HG03103 (cell line): ENCODE measurements at regions not wholly inside any gene's neighbourhood (a gene's known extent, or its start where the extent isn't known, plus 50 kb on each side); places are given as distances from the start of the nearest gene placed in this dataset.
"Not testable (repeated sequence)": the region's sequence is repeated elsewhere in the genome, so short reads cannot be mapped to it uniquely, and the experiment has no call there.

ENCODE experiments used
- ATAC-seq: cut with Tn5 transposase; IDR thresholded peaks from one replicate; pipeline ENCODE4 v1.9.1; 2021; ENCODE audit warnings: low read depth; ENCODE audit not compliant: unreplicated experiment

GRCh38 chr2:56768973-56769372 lies 585.2 kb downstream of the CCDC85A start:
- ATAC-seq = no peak

- no peak for ATAC-seq
Measured at GRCh38 chr2:56770490-56770889, 586.7 kb downstream of the CCDC85A start.

DNA sequence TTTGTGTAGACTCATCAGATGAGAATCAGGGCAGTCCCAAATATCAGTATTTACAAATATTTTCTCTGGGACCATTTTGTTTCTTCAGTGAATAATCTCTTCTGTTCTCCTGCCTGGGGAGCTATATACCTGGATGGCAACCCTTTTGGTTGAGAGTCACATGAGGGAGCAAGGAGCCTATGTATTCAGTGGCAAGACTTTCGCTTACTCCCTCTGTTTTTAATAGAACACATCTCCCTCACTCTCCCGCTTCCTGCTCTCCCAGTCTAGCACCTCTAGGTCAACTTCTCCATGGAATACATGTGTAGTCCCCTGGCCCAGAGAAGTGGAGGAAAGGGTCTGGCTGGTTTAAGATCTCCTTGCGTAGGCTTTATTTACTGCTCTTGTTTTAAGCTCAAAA lies 600.3 kb downstream of the CCDC85A start:
- no peak for ATAC-seq

DNA sequence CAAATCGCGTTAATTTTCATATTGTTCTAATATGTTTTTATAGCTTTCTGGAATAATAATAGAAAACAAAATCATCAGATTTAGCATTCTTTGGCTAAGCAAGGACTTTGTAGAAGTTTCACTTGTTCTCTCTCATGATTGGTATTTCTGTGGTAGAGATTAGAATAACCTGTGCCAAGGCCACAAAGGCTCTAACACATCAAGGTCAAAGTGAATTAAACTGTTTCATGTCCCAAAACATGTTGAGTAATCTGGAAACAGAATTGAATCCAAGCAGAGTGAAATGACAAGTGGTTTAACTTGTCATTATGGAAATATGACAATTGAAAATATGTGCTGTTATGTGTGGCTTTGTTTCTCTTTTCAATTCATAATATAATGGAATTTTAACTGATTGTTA lies 617.4 kb downstream of the CCDC85A start:
- ATAC-seq = no peak

DNA sequence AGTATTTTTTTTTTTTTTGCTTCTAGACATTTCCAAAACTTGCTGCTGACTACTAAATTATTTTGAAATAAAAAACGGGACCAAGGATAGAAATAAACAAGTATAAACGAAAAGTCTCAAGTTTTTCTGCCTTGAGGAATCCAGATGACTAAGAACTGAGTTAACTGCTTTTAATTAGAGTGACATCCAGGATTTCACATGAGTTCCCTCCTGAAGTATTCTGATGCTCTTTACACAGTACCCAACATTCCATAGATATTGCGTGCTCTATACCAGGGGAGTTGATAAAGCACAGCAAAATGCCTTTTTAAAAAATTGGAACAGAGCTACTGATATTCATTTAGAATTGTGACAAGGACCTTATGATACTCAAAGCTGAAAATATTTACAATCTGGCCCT lies 618.0 kb downstream of the CCDC85A start:
- ATAC-seq = no peak

GRCh38 chr2:56803596-56803995 lies 619.8 kb downstream of the CCDC85A start:
- ATAC-seq = no peak

DNA sequence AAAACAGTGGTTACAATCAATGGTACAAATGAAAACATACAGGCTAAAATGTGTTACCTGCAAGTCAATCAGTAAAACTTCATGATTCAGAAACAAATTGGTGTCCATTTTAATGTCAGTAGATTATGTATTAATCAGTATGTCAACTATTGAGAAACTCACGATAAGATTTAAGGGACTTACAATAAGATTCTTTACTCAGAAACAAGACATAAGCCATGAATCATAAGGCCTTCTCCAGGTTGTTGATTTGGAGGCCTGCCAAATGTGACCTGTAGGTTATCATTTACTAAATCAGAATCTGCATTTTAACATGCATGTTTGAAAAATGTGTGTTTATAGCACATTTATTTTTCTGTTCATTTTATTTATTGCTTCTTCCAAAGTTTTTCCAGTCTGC lies 623.1 kb downstream of the CCDC85A start:
- ATAC-seq = no peak

GRCh38 chr2:56807861-56808260 lies 624.1 kb downstream of the CCDC85A start:
- no peak for ATAC-seq

DNA sequence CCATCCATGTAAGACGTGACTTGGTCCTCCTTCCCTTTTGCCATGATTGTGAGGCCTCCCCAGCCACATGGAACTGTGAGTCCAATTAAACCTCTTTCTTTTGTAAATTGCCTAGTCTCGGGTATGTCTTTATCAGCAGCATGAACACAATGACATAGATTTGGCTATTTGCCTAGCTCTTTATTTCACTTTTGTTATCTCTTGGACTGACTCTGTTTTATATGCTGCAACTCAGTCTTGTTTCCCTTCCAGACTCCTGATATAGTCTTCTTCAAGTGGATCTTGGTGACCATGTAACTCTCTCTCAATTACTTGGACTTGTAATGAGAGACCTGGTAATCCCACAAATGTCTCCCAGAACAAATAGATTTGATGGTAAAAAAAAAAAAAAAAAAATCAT lies 627.6 kb downstream of the CCDC85A start:
- ATAC-seq = no peak

DNA sequence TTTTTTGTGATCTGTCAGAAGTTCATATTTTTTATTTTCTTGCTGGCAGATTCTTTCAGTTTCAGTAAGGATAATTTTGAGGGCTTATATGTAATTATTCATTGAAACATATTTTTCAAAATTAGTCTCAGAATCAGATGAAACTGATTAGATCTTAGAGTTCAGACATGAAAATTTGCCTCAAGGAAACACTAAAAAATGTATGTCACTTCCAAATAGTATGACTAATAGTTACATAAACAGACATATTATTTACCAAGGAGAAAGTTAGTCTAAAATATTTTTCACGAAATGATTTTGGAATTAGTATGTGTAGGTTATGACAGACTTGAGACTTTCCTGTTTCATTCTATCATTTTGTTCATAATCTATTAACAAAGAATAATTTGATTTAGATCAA lies 628.6 kb downstream of the CCDC85A start:
- no peak for ATAC-seq

- no peak for ATAC-seq
Measured at GRCh38 chr2:56813490-56813889, 629.7 kb downstream of the CCDC85A start.

DNA sequence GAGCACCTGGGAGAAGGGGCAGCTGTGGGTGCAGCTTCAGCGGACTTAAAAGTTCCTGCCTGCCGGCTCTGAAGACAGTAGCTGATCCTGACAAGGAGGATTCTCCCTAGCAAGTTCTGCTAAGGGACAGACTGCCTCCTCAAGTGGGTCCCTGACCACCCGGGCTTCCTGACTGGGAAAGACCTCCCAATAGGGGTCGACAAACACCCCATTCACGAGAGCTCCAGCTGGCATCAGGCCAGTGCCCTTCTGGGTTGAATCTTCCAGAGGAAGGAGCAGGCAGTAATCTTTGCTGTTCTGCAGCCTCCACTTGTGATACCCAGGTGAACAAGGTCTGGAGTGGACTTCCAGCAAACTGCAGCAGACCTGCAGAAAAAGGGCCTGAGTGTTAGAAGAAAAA lies 632.9 kb downstream of the CCDC85A start:
- no peak for ATAC-seq

- ATAC-seq = no peak
Measured at GRCh38 chr2:56831780-56832179, 648.0 kb downstream of the CCDC85A start.

GRCh38 chr2:56834686-56835085 lies 650.9 kb downstream of the CCDC85A start:
- ATAC-seq = no peak

DNA sequence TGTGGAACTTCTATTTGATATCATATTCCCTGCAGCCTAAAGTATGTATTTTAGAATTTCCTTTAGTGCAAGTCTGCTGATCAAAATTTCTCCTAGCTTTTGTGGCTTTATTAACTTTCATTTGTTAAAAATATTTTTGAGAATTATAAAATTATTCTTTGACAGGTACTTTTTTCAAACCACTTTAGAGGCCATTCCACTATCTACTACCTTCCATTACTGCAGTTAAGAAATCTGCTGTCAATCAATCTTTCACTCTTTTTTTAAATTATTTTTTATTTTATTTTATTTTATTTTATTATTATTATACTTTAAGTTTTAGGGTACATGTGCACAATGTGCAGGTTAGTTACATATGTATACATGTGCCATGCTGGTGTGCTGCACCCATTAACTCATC lies 656.2 kb downstream of the CCDC85A start:
- ATAC-seq = not testable (repeated sequence)

DNA sequence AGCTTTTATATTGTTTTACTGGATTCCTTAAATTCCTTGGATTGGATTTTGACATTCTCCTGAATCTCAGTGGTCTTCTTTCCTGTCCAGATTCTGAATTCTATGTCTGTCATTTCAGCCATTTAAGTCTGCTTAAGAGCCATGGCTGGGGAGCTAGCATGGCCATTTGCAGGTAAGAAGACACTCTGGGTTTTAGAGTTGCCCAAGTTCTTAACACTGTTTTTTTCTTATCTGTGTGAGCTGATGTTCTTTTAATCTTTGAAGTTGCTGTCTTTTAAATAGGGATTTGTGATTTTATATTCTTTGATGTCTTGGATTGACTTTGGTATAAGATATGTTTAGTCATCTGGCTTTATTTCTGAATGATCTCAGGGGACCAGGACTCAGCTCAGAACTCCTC lies 677.2 kb downstream of the CCDC85A start:
- ATAC-seq = no peak

DNA sequence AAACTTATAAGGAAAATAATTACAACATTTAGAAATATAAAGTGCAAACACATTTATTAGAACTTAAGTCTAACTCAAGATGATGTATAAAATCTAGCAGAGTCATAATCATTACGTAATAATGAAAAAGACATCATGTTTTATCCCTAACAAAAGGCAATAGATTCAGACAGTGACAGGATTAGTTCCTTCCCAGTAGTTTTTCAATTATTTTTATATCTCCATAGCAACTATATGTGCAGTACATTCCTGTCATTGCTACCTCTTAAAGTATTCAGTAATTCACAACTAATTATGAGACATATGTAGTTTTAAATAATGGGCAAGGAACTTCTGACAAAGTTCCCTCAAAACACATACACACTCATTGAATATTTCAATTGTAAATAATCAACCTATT lies 687.9 kb downstream of the CCDC85A start:
- ATAC-seq = no peak

DNA sequence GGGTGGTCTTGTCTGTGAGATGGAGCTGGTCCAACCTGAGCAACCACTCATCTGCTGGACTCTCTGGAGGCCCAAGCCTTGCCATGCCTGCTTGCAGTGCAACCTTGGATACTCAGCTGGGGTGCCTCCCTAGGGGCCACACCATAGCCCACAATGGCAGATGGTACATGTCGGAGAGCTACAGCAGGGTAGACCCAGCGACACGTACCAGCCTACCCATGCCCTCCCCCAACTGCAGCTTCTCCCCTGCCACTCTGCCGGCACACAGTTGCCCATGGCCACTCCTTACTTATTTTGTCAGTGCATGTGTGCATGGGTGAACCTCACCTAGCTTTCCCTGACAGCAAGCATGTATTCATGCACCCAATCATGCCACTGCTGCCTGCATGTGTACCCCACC lies 690.9 kb downstream of the CCDC85A start:
- no peak for ATAC-seq

DNA sequence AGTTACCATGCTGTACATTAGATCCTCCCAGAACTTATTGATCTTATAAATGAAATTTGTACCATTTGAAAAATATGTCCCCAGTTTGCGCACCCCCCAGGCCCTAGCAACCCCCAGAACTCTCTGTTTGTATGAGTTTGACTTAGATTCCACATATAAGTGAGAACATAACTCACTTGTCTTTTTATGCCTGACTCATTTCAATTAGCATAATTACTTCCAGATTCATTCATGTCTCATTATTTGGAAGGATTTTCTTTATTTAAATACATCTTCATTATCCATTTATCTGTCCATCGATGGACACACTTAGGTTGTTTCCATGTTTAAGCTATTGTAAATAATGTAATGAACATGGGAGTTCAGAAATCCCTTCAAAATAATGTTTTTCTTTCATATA lies 705.9 kb downstream of the CCDC85A start:
- ATAC-seq = no peak

- no peak for ATAC-seq
Measured at GRCh38 chr2:56892382-56892781, 708.6 kb downstream of the CCDC85A start.

GRCh38 chr2:56898986-56899385 lies 715.2 kb downstream of the CCDC85A start:
- no peak for ATAC-seq

DNA sequence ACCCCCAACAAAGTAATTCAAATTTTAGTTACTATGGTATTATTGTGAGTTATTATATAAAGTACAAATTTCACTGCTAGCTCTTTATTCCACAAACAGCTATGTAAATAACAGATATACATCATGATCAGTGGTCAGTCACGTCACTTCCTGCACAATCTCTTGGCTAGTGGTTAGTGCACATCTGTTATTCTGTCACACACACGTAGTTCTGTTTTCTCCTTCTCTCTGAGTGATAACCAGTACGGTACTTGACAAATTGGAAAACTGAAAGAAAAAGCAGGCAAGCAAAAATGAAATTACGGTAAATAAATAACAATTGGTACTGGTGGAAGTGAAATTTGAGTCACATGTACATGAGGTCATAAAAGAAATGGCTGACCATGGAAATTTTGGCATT lies 728.7 kb downstream of the CCDC85A start:
- ATAC-seq = no peak

- no peak for ATAC-seq
Measured at GRCh38 chr2:56918790-56919189, 735.0 kb downstream of the CCDC85A start.

DNA sequence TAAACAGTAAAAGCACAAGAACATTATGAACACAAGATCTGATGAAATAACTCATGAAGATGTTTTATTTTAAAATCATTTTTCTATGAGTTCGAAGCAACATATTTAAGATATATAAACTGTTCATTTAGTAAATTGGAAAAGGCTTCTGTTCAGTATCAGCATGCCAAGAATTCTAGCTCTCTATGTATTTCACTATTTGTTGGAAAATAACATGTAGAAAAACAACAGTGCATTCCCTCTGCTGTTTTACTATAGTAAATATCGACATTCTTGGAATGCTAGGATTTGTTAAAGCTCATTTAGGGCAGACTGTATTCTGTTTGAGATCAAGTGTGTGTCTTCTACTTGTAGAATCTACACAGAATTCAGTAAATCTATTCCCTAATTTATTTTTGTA lies 750.2 kb downstream of the CCDC85A start:
- ATAC-seq = no peak
